ENCODE measurements at regions not wholly inside any gene's neighbourhood (a gene's known extent, or its start where the extent isn't known, plus 50 kb on each side); places are given as distances from the start of the nearest gene placed in this dataset.

GRCh38 chr2:78408795-78409118 is 616.7 kb upstream of the REG3G start:
- H3K4me1 ChIP-seq (ENCODE audit: insufficient read depth, low read length): no peaks in the 10 kb centered on the region
- H4K5ac ChIP-seq (ENCODE audit: insufficient read length, low read depth, low read length): peak overlapping the region; percentile 51
- H3K27me3 Mint-ChIP-seq (ENCODE audit: low read depth): no peaks in the 10 kb centered on the region
- no peak overlapping the region for H3T11ph ChIP-seq (ENCODE audit: low read length)
- no peaks in the 10 kb centered on the region for H3K79me1 ChIP-seq (ENCODE audit: insufficient read depth, low read depth, low read length, poor library complexity, severe bottlenecking)
- no peaks in the 10 kb centered on the region for H3K79me2 ChIP-seq (ENCODE audit: insufficient read depth, low read length)
- no peaks in the 10 kb centered on the region for H3K36me3 Mint-ChIP-seq (ENCODE audit: insufficient read depth in 1 of 3, low read depth in 3 of 3)
- H3K56ac ChIP-seq (ENCODE audit: insufficient read length, low read depth, low read length): no peak overlapping the region
- H3K4ac ChIP-seq (ENCODE audit: low read depth, low read length): no peak overlapping the region
- no peaks in the 10 kb centered on the region for H4K20me1 ChIP-seq (ENCODE audit: control insufficient read depth, insufficient read depth, insufficient read length)
- no peak overlapping the region for H2BK120ac ChIP-seq (ENCODE audit: low read depth, low read length, poor library complexity, severe bottlenecking)
- no peak overlapping the region for H3K14ac ChIP-seq (ENCODE audit: insufficient read depth, low read length)
- no peaks in the 10 kb centered on the region for H3K9me3 Mint-ChIP-seq
- H4K8ac ChIP-seq (replicated peaks; ENCODE audit: insufficient read length, low read depth, low read length): no peak overlapping the region
- no peak overlapping the region for H2BK12ac ChIP-seq (ENCODE audit: insufficient read length, low read depth, low read length)
- no peak overlapping the region for H2BK15ac ChIP-seq (ENCODE audit: low read depth, low read length)
- no peak overlapping the region for H3K27ac ChIP-seq (ENCODE audit: insufficient read length, low read depth, low read length)
- no peaks in the 10 kb centered on the region for H3K4me1 Mint-ChIP-seq
- H4K91ac ChIP-seq (ENCODE audit: insufficient read length, low read depth, low read length): no peak overlapping the region
- H3K27ac Mint-ChIP-seq: no peak overlapping the region
- no peak overlapping the region for H3K23ac ChIP-seq (ENCODE audit: insufficient read length, low read depth, low read length)
- DNase-seq: no peak
- no peaks in the 10 kb centered on the region for H3K27me3 ChIP-seq (ENCODE audit: insufficient read depth, low read length)
- no peaks in the 10 kb centered on the region for H3K23me2 ChIP-seq (ENCODE audit: insufficient read length, low read depth, low read length, poor library complexity, severe bottlenecking)
- no peaks in the 10 kb centered on the region for H3K9me3 ChIP-seq (ENCODE audit: control insufficient read depth, low read depth, low read length)
- TF ChIP-seq CTCF (conservative IDR thresholded peaks at IDR 0.05): no peak
- H2AK5ac ChIP-seq (ENCODE audit: insufficient read length, low read length): no peak overlapping the region
- no peak overlapping the region for H2AFZ ChIP-seq (ENCODE audit: low read length)
- H3K9ac ChIP-seq (ENCODE audit: extremely low read depth, insufficient read length, low read length): no peak overlapping the region
- no peak overlapping the region for H3K4me3 Mint-ChIP-seq
- no peak overlapping the region for H2BK5ac ChIP-seq (ENCODE audit: insufficient read length, low read length)
- H3K18ac ChIP-seq (ENCODE audit: insufficient read length, low read depth, low read length): no peak overlapping the region
- H2BK20ac ChIP-seq (ENCODE audit: low read depth, low read length, poor library complexity, severe bottlenecking): no peak overlapping the region
- H3K4me2 ChIP-seq (ENCODE audit: insufficient read depth, insufficient read length, low read length): no peak overlapping the region
- WGBS (ENCODE audit: extremely low coverage, insufficient read length, low lambda C conversion rate): no CpG with 5 or more reads among the region's 2 CpGs

All from H9 (cell line).